K562 (cell line): ENCODE measurements at regions not wholly inside any gene's neighbourhood (a gene's known extent, or its start where the extent isn't known, plus 50 kb on each side); places are given as distances from the start of the nearest gene placed in this dataset.

Experiments
- ATAC-seq: fragments of 200-7000 bp; cut with Tn5 transposase; 3 replicates; pipeline ENCODE4 v1.9.1; 2020; ENCODE audit warnings: moderate library complexity
- BruUV-seq: library from RNA; stranded (reverse); fragments of 400-500 nt; replicated peaks from 2 replicates; lab custom pipeline; 2021; lab: Mats Ljungman, UMichigan
- CTCF ChIA-PET: fragments of 300-600 bp; formaldehyde crosslinking; extraction: SDS; loops from one replicate; lab custom pipeline; 2021; ENCODE audit warnings: low intra/inter-chr PET ratio; lab: Yijun Ruan, JAX
- POLR2A ChIA-PET: fragments of 300-600, 350-650 bp; sonication (Branson Sonifier 250); formaldehyde crosslinking; extraction: SDS; loops from one replicate; lab custom pipeline; 2021; ENCODE audit warnings: antibody characterized with exemption, inconsistent platforms; lab: Yijun Ruan, JAX
- DNase-seq, 4 experiments: peaks; one replicate each; pipeline versions ENCODE4 v3.0.0 to v3.0.0-alpha.2; 2011 to 2018; ENCODE audit warnings: low spot score in 3 of 4, mixed read lengths in 3 of 4; ENCODE audit errors: extremely low read depth in 1 of 4
- FAIRE-seq: peaks from 2 replicates; lab custom pipeline; 2011; peaks lifted over from hg19 to GRCh38; lab: Jason Lieb, UNC
- H2AFZ ChIP-seq: 2 replicates; pipeline ENCODE4 v1.6.0; 2011; ENCODE audit warnings: low read depth, low read length, control low read depth, inconsistent platforms
- H3K27ac ChIP-seq: fragments of 200-600 bp; 3 replicates; pipeline ENCODE4 v1.8.0; 2011; ENCODE audit warnings: low read depth, mild to moderate bottlenecking, control low read depth, inconsistent platforms, low read length, moderate library complexity, mixed read lengths; ENCODE audit errors: extremely low read depth
- H3K27me3 ChIP-seq, 2 experiments: fragments of 300-600 bp in 1 of 2; 2 replicates in 1 of 2; 3 replicates in 1 of 2; pipeline versions ENCODE4 v1.6.0 to v1.8.0; 2011; ENCODE audit warnings: inconsistent platforms in 2 of 2, low read length in 2 of 2, mild to moderate bottlenecking in 1 of 2, mixed read lengths in 1 of 2, moderate library complexity in 1 of 2; ENCODE audit not compliant: control insufficient read depth in 2 of 2, insufficient read depth in 2 of 2
- H3K36me3 ChIP-seq: fragments of 300-600 bp; 3 replicates; pipeline ENCODE4 v1.8.0; 2011; ENCODE audit warnings: mild to moderate bottlenecking, low read length, inconsistent platforms; ENCODE audit not compliant: control insufficient read depth, insufficient read depth
- H3K4me1 ChIP-seq, 2 experiments: fragments of 200-600 bp in 1 of 2; replicated peaks in 1 of 2; 2 replicates in 1 of 2; 3 replicates in 1 of 2; pipeline versions ENCODE4 v1.5.1 to v1.8.0; 2011; ENCODE audit warnings: inconsistent platforms in 2 of 2, low read length in 2 of 2, mild to moderate bottlenecking in 1 of 2, mixed read lengths in 1 of 2, moderate library complexity in 1 of 2; ENCODE audit not compliant: control insufficient read depth in 2 of 2, insufficient read depth in 2 of 2
- H3K4me2 ChIP-seq: 2 replicates; pipeline ENCODE4 v1.6.1; 2011; ENCODE audit warnings: low read length, control low read depth, inconsistent platforms, mixed read lengths; ENCODE audit not compliant: insufficient read depth
- H3K4me3 ChIP-seq: fragments of 200-600 bp; sonication (generic), shearing (Covaris generic); 2 replicates; pipeline ENCODE4 v1.5.1; 2016; ENCODE audit warnings: control low read depth, inconsistent platforms
- H3K79me2 ChIP-seq: fragments of 200-600 bp; 3 replicates; pipeline ENCODE4 v1.8.0; 2011; ENCODE audit warnings: low read length, inconsistent platforms; ENCODE audit not compliant: control insufficient read depth, insufficient read depth
- H3K9ac ChIP-seq, 2 experiments: 2 replicates each; pipeline versions ENCODE4 v1.6.0 to v1.6.1; 2011; ENCODE audit warnings: low read depth in 2 of 2, low read length in 2 of 2, control low read depth in 1 of 2, inconsistent platforms in 1 of 2, mild to moderate bottlenecking in 1 of 2, mixed read lengths in 1 of 2; ENCODE audit not compliant: insufficient read depth in 1 of 2
- H3K9me1 ChIP-seq: one replicate; pipeline ENCODE4 v1.6.0; 2011; ENCODE audit warnings: inconsistent platforms, mild to moderate bottlenecking, low read length, moderate library complexity; ENCODE audit not compliant: control insufficient read depth, insufficient read depth
- H3K9me3 ChIP-seq: replicated peaks from 2 replicates; pipeline ENCODE4 v1.5.1; 2011; ENCODE audit warnings: low read depth, low read length, inconsistent platforms; ENCODE audit not compliant: control insufficient read depth, insufficient read depth
- H4K20me1 ChIP-seq: replicated peaks from 2 replicates; pipeline ENCODE4 v1.6.1; 2011; ENCODE audit warnings: low read length, inconsistent platforms, mixed read lengths; ENCODE audit not compliant: control insufficient read depth, insufficient read depth
- BRD4 ChIP-seq: fragments of 200-600 bp; sonication (generic); IDR thresholded peaks from 2 replicates; pipeline ENCODE4 v1.6.1; 2017; ENCODE audit warnings: inconsistent platforms
- CHAMP1 ChIP-seq: fragments of 450-650 bp; IDR thresholded peaks from 2 replicates; pipeline ENCODE4 v1.6.1; 2016; ENCODE audit warnings: mild to moderate bottlenecking
- CSDE1 ChIP-seq, 2 experiments: fragments of 450-650 bp; IDR thresholded peaks; 2 replicates each; pipeline ENCODE4 v1.6.1; 2016; ENCODE audit warnings: mild to moderate bottlenecking in 1 of 2
- EHMT2 ChIP-seq: fragments of 450-650 bp; IDR thresholded peaks from 2 replicates; pipeline ENCODE4 v1.6.1; 2018; ENCODE audit warnings: antibody characterized with exemption
- EZH2 ChIP-seq: IDR thresholded peaks from 2 replicates; pipeline ENCODE4 v1.6.1; 2012; ENCODE audit warnings: low read depth, mild to moderate bottlenecking, inconsistent platforms, low read length, borderline replicate concordance
- GABPB1 ChIP-seq: sonication (generic); formaldehyde crosslinking; IDR thresholded peaks from 2 replicates; pipeline ENCODE4 v1.8.0; 2022; ENCODE audit warnings: mild to moderate bottlenecking, missing genetic modification reagents
- HLTF ChIP-seq: fragments of 450-650 bp; IDR thresholded peaks from 2 replicates; pipeline ENCODE4 v1.6.1; 2016
- KDM2B ChIP-seq: fragments of 250-450 bp; sonication (Bioruptor Pico); IDR thresholded peaks from 2 replicates; pipeline ENCODE4 v1.8.0; 2021; ENCODE audit warnings: mild to moderate bottlenecking, moderate library complexity
- RAD21 ChIP-seq, 2 experiments: fragments of 250-450 bp in 1 of 2; fragments of 450-650 bp in 1 of 2; sonication (Bioruptor Pico) in 1 of 2; formaldehyde crosslinking in 1 of 2; IDR thresholded peaks in 1 of 2; conservative IDR thresholded peaks in 1 of 2; 2 replicates each; pipeline versions ENCODE4 v1.4.0 to v1.8.0; 2020 to 2022; ENCODE audit warnings: mild to moderate bottlenecking in 2 of 2, moderate library complexity in 1 of 2
- RBM22 ChIP-seq: fragments of 200-400 bp; formaldehyde crosslinking; IDR thresholded peaks from 2 replicates; pipeline ENCODE4 v1.6.1; 2018; ENCODE audit warnings: low read length, low read depth; ENCODE audit not compliant: poor library complexity, severe bottlenecking
- SMAD1 ChIP-seq: fragments of 150-350 bp; IDR thresholded peaks from 2 replicates; pipeline ENCODE4 v1.6.1; 2014; ENCODE audit warnings: low read length, low read depth; ENCODE audit not compliant: partially characterized antibody
- ZBTB17 ChIP-seq: fragments of 450-650 bp; formaldehyde crosslinking; IDR thresholded peaks from 2 replicates; pipeline ENCODE4 v1.4.0; 2020; ENCODE audit warnings: mild to moderate bottlenecking
- ZNF239 ChIP-seq: fragments of 250-450 bp; sonication (Bioruptor Pico); IDR thresholded peaks from 2 replicates; pipeline ENCODE4 v1.4.0; 2020; ENCODE audit warnings: mild to moderate bottlenecking
- ZNF3 ChIP-seq: fragments of 250-450 bp; sonication (Bioruptor Pico); IDR thresholded peaks from 2 replicates; pipeline ENCODE4 v1.5.0; 2021; ENCODE audit warnings: mild to moderate bottlenecking, moderate library complexity
- ZNF41 ChIP-seq: fragments of 250-450 bp; sonication (Bioruptor Pico); conservative IDR thresholded peaks from 2 replicates; pipeline ENCODE4 v1.4.0; 2020; ENCODE audit warnings: mild to moderate bottlenecking
- whole genome bisulfite sequencing: fragments of 100-300 bp; shearing (Covaris generic); methylation state at CpG from one replicate; pipeline ENCODE4 v1.1.6; 2016; ENCODE audit warnings: low coverage, mixed read lengths; ENCODE audit not compliant: insufficient coverage; ENCODE audit errors: missing lambda C conversion rate; 5-methylcytosine and 5-hydroxymethylcytosine counted together
- in situ Hi-C: fragments of 300-500 bp; cut with MboI; formaldehyde crosslinking; loops from 4 replicates; pipeline ENCODE4 v1.15.0; 2018; ENCODE audit warnings: inconsistent platforms, mixed read lengths
- intact Hi-C: fragments of 100-400 bp; cut with micrococcal nuclease; formaldehyde crosslinking; loops from 2 replicates; pipeline ENCODE4 v1.14.2; 2022
- TF ChIP-seq, protein P1 (sequence below): fragments of 200-800 bp; sonication (Bioruptor generic); IDR thresholded peaks from 2 replicates; pipeline ENCODE4 v1.6.1; 2017; ENCODE audit warnings: missing genetic modification characterization, missing compliant biosample characterization
- TF ChIP-seq, protein P2 (sequence below): fragments of 250-450 bp; sonication (Bioruptor Pico); IDR thresholded peaks from 2 replicates; pipeline ENCODE4 v1.9.0; 2021; ENCODE audit warnings: mild to moderate bottlenecking, inconsistent platforms

DNA sequence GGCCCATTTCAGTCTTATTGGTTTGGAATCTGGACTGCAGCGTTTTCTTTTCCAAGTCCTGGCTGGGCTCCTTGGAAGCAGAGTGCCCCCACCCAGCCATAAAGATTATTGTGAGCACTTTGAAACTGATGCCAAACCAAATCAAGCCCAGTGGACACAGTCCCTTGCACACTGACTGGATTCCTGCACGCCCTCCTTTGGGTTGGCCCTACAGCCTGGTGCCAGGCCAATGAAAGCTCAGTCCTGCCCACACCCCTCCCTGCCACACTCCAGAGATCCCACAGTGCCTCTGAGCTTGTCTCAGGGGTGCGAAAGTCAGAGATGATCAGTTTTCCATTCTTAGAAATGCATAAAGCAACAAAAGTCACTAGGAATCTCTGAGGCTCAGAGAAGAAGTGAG is 181.9 kb downstream of the CETN3 start (continued):
- TF ChIP-seq, protein P1, sequence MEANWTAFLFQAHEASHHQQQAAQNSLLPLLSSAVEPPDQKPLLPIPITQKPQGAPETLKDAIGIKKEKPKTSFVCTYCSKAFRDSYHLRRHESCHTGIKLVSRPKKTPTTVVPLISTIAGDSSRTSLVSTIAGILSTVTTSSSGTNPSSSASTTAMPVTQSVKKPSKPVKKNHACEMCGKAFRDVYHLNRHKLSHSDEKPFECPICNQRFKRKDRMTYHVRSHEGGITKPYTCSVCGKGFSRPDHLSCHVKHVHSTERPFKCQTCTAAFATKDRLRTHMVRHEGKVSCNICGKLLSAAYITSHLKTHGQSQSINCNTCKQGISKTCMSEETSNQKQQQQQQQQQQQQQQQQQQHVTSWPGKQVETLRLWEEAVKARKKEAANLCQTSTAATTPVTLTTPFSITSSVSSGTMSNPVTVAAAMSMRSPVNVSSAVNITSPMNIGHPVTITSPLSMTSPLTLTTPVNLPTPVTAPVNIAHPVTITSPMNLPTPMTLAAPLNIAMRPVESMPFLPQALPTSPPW (CRISPR knock-in tag), result no peak
- no peak for TF ChIP-seq EZH2

- in situ Hi-C loops (no loop called here), intact Hi-C loops (no loop called here)
- Histone ChIP-seq H3K9me3 (no peaks in the 10 kb centered on the region), H3K9me1 (no peaks in the 10 kb centered on the region), H3K9ac (no peak overlapping the region), H3K4me3 (no peak overlapping the region), H3K27me3 (no peaks in the 10 kb centered on the region; a peak in 1 of 5 replicates), H2AFZ (no peak overlapping the region), H3K79me2 (no peaks in the 10 kb centered on the region), H3K36me3 (no peaks in the 10 kb centered on the region), H4K20me1 (no peaks in the 10 kb centered on the region), H3K4me1 (no peaks in the 10 kb centered on the region), H3K4me2 (no peak overlapping the region), H3K27ac (no peak overlapping the region)
- FAIRE-seq, result no peak
- DNase-seq, result no peak
- BruUV-seq, result no TSS peak
- 0% methylated on average over 2 of the region's 2 CpGs for WGBS
- no peak for ATAC-seq
- POLR2A ChIA-PET, result no interaction called here
- CTCF ChIA-PET, result no interaction called here
- no peak for TF ChIP-seq BRD4
- TF ChIP-seq, protein P2, sequence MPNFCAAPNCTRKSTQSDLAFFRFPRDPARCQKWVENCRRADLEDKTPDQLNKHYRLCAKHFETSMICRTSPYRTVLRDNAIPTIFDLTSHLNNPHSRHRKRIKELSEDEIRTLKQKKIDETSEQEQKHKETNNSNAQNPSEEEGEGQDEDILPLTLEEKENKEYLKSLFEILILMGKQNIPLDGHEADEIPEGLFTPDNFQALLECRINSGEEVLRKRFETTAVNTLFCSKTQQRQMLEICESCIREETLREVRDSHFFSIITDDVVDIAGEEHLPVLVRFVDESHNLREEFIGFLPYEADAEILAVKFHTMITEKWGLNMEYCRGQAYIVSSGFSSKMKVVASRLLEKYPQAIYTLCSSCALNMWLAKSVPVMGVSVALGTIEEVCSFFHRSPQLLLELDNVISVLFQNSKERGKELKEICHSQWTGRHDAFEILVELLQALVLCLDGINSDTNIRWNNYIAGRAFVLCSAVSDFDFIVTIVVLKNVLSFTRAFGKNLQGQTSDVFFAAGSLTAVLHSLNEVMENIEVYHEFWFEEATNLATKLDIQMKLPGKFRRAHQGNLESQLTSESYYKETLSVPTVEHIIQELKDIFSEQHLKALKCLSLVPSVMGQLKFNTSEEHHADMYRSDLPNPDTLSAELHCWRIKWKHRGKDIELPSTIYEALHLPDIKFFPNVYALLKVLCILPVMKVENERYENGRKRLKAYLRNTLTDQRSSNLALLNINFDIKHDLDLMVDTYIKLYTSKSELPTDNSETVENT (CRISPR knock-in tag), result no peak
- TF ChIP-seq EHMT2, result no peak
- TF ChIP-seq ZNF239 (CRISPR knock-in tag), result no peak
- no peak for TF ChIP-seq KDM2B (CRISPR knock-in tag)
- no peak for TF ChIP-seq ZNF3 (CRISPR knock-in tag)
- TF ChIP-seq CHAMP1, result no peak
- no peak for TF ChIP-seq CSDE1 (IDR thresholded peaks at IDR 0.05)
- TF ChIP-seq SMAD1, result no peak
- TF ChIP-seq ZNF41 (CRISPR knock-in tag), result no peak
- no peak for TF ChIP-seq GABPB1 (CRISPR knock-in tag)
- TF ChIP-seq RBM22, result no peak
- TF ChIP-seq HLTF, result no peak
- no peak for TF ChIP-seq ZBTB17 (CRISPR knock-in tag)
- TF ChIP-seq RAD21 (CRISPR knock-in tag; conservative IDR thresholded peaks at IDR 0.05 in 1 of 2, IDR thresholded peaks at IDR 0.05 in 1 of 2), result no peak
These were observed 183.0 kb downstream of the CETN3 start for GRCh38 chr5:90226433-90227099.
